ENCODE measurements at regions not wholly inside any gene's neighbourhood (a gene's known extent, or its start where the extent isn't known, plus 50 kb on each side); places are given as distances from the start of the nearest gene placed in this dataset.
"Not testable (repeated sequence)": the region's sequence is repeated elsewhere in the genome, so short reads cannot be mapped to it uniquely, and the experiment has no call there.

- H3K4me3 Mint-ChIP-seq; intact Hi-C loops (cut with micrococcal nuclease); H3K27ac Mint-ChIP-seq; H3K9me3 ChIP-seq (ENCODE audit: control insufficient read depth, insufficient read depth, low read length); H3K4me3 ChIP-seq (ENCODE audit: low read length); H3K27me3 ChIP-seq (ENCODE audit: control insufficient read depth, insufficient read depth, low read length); H3K27me3 Mint-ChIP-seq (ENCODE audit: low read depth in 2 of 2); H3K4me1 ChIP-seq (ENCODE audit: control insufficient read depth, insufficient read depth, low read length); H3K9me3 Mint-ChIP-seq; DNase-seq; H3K36me3 ChIP-seq (ENCODE audit: control insufficient read depth, insufficient read depth, low read length); H3K27ac ChIP-seq (ENCODE audit: low read length); ATAC-seq: not testable (repeated sequence)
- Mint-ChIP-seq H3K4me1 (peaks cover 21 to 41% of the 10 kb centered on the region in 2 donors), H3K36me3 (peaks cover 17% of the 10 kb centered on the region)
Observed at GRCh38 chr2:234360313-234360975, 136.4 kb downstream of the ARL4C start.

DNA sequence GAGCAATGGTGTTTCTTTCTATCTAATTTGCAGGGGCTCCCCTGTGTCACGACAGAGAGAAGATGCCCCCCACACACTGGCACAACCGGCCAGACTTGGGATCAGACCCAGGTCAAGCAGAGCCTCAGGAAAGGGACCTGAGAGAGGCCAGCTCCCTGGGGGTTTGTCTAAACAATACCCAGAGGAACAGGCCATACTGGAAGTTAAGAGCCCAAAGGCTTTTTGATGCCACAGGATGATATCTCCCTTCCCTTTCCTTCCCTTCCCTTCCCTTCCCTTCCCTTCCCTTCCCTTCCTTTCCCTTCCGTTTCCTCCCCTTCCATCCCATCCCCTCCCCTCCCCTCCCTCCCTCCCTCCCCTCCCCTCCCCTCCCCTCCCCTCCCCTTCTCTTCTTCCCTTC is 139.2 kb downstream of the ARL4C start:
- 85% methylated on average over 2 of the region's 3 CpGs for WGBS (ENCODE audit: insufficient coverage)
- DNase-seq (no peak), ATAC-seq (no peak)
- Histone ChIP-seq H3K4me1 (ENCODE audit: control insufficient read depth, insufficient read depth, low read length) (peaks cover 9% of the 10 kb centered on the region), H3K27me3 (ENCODE audit: control insufficient read depth, insufficient read depth, low read length) (no peaks in the 10 kb centered on the region), H3K4me3 (ENCODE audit: low read length) (no peak overlapping the region), H3K27ac (ENCODE audit: low read length) (no peak overlapping the region), H3K9me3 (ENCODE audit: control insufficient read depth, insufficient read depth, low read length) (no peaks in the 10 kb centered on the region), H3K36me3 (ENCODE audit: control insufficient read depth, insufficient read depth, low read length) (no peaks in the 10 kb centered on the region)
- intact Hi-C loops (cut with micrococcal nuclease), result no loop called here
- Mint-ChIP-seq H3K4me3 (no peak overlapping the region), H3K27me3 (ENCODE audit: low read depth in 2 of 2) (no peaks in the 10 kb centered on the region), H3K36me3 (peaks cover 25% of the 10 kb centered on the region), H3K27ac (no peak overlapping the region), H3K9me3 (peaks cover 0 to 6% of the 10 kb centered on the region in 2 donors), H3K4me1 (peaks cover 24 to 33% of the 10 kb centered on the region in 2 donors)
- TF ChIP-seq, protein P1, sequence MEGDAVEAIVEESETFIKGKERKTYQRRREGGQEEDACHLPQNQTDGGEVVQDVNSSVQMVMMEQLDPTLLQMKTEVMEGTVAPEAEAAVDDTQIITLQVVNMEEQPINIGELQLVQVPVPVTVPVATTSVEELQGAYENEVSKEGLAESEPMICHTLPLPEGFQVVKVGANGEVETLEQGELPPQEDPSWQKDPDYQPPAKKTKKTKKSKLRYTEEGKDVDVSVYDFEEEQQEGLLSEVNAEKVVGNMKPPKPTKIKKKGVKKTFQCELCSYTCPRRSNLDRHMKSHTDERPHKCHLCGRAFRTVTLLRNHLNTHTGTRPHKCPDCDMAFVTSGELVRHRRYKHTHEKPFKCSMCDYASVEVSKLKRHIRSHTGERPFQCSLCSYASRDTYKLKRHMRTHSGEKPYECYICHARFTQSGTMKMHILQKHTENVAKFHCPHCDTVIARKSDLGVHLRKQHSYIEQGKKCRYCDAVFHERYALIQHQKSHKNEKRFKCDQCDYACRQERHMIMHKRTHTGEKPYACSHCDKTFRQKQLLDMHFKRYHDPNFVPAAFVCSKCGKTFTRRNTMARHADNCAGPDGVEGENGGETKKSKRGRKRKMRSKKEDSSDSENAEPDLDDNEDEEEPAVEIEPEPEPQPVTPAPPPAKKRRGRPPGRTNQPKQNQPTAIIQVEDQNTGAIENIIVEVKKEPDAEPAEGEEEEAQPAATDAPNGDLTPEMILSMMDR (IDR thresholded peaks at IDR 0.05), result no peak

DNA sequence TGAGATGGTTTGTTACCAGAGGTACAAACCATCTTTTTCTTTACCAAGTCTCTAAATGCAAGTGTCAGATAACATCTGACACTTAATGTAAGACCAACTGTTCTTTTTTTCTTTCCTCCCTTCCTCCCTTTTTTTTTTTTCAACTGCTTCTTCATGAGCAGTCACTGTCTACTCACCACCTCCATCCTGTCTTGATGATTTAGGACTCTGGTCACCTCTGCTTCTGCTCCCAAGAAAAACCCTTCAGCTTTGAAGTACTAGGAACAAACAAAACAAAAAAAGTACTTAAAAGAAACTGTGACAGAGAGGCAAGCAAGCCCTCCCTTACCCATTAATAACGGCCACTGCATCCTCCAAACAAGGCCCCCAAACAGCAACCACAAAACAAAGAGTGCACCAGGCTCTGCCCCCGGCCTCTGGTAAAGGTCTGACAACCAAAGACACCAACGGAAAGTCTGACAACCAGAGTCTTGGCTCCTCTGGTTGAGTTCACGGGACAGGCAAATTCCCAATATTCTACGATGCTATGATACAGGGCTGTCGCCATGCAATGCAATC is 141.0 kb downstream of the ARL4C start:
- Mint-ChIP-seq H3K27ac (peak overlapping the region; percentile 17 to 43), H3K27me3 (ENCODE audit: low read depth in 2 of 2) (no peaks in the 10 kb centered on the region), H3K4me3 (no peak overlapping the region), H3K36me3 (peaks cover 28% of the 10 kb centered on the region), H3K9me3 (peaks cover 0 to 6% of the 10 kb centered on the region in 2 donors), H3K4me1 (peaks cover 24 to 28% of the 10 kb centered on the region in 2 donors)
- H3K4me3 ChIP-seq (ENCODE audit: low read length), result no peak overlapping the region
- H3K9me3 ChIP-seq (ENCODE audit: control insufficient read depth, insufficient read depth, low read length), result no peaks in the 10 kb centered on the region
- intact Hi-C loops (cut with micrococcal nuclease), result no loop called here
- no peaks in the 10 kb centered on the region for H3K27me3 ChIP-seq (ENCODE audit: control insufficient read depth, insufficient read depth, low read length)
- WGBS (ENCODE audit: insufficient coverage), result 57% methylated on average over 6 of the region's 6 CpGs
- DNase-seq (no peak), ATAC-seq (no peak)
- no peaks in the 10 kb centered on the region for H3K36me3 ChIP-seq (ENCODE audit: control insufficient read depth, insufficient read depth, low read length)
- H3K27ac ChIP-seq (ENCODE audit: low read length), result no peak overlapping the region
- TF ChIP-seq, protein P1 (IDR thresholded peaks at IDR 0.05), result no peak
- H3K4me1 ChIP-seq (ENCODE audit: control insufficient read depth, insufficient read depth, low read length), result peaks cover 9% of the 10 kb centered on the region

DNA sequence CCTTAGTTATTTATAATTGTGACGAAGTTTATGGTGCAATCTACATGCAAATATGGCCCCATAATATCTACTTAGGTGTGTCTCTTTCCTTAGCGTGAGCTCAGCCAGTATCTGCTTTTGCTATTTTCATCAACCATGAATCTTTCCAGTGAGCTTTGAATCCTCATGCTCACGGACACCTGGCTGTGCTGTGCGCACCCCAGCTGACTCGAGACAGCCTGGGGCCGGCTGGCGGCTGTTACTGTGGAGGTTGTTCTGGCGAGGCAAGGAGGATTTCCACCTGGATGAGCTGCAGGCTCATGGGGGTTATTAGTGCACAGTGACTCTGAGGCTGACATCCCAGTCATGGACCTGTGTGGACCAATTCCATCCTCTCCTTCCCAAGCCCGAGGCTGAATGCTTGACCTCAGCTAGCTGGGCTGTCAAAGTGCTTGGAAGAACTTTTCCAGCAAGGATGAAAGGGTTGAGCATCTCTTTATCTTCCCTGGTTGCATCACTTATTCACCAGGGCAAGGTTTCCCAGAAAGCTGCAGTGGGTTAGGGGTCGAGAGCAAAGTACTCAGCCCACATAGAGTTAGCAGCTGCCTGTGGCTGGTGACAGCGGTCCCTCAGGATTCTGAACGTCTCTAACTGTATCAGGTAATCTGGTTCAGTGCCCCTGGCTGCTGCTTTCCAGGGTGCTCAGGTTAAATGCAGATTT is 141.7 kb downstream of the ARL4C start:
- Mint-ChIP-seq H3K4me3 (no peak overlapping the region), H3K9me3 (peaks cover 0 to 6% of the 10 kb centered on the region in 2 donors), H3K36me3 (peaks cover 22% of the 10 kb centered on the region), H3K27ac (peak overlapping the region in 1 of 2 donors; percentile 17), H3K27me3 (ENCODE audit: low read depth in 2 of 2) (no peaks in the 10 kb centered on the region), H3K4me1 (peaks cover 17 to 21% of the 10 kb centered on the region in 2 donors)
- DNase-seq (no peak), ATAC-seq (no peak)
- TF ChIP-seq, protein P1 (IDR thresholded peaks at IDR 0.05), result no peak
- Histone ChIP-seq H3K36me3 (ENCODE audit: control insufficient read depth, insufficient read depth, low read length) (no peaks in the 10 kb centered on the region), H3K9me3 (ENCODE audit: control insufficient read depth, insufficient read depth, low read length) (no peaks in the 10 kb centered on the region), H3K4me1 (ENCODE audit: control insufficient read depth, insufficient read depth, low read length) (peaks cover 9% of the 10 kb centered on the region), H3K4me3 (ENCODE audit: low read length) (no peak overlapping the region), H3K27ac (ENCODE audit: low read length) (no peak overlapping the region), H3K27me3 (ENCODE audit: control insufficient read depth, insufficient read depth, low read length) (no peaks in the 10 kb centered on the region)
- WGBS (ENCODE audit: insufficient coverage), result 78% methylated on average over 12 of the region's 12 CpGs
- intact Hi-C loops (cut with micrococcal nuclease), result no loop called here

All from natural killer cell (primary cell).